ENCODE measurements at regions not wholly inside any gene's neighbourhood (a gene's known extent, or its start where the extent isn't known, plus 50 kb on each side); places are given as distances from the start of the nearest gene placed in this dataset.

DNA sequence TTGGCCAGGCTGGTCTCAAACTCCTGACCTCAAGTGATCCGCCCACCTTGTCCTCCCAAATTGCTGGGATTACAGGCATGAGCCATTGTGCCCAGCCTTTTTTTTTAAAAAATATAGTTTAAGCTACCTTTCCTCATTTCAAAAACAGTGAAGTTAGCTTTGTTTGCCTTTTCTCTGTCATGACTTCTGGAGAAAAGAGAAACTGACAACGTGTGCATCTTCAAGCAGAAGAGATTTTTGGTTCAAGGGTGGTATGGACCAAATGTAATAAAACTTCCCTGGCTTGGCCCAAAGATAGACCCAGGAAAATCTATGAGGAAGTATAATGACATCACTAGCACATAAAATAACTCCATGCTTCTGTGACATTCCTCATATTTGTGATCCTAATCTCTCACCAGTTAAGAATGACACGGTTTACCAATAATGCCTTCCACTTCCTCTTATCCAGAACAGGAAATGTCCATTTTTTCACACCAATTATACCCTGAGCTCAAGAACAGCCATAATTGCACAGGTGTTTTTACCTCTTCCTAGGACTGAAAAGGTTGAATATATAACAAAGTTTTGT lies 781.2 kb upstream of the NR2F2 start:
- TF ChIP-seq EZH2 (IDR thresholded peaks at IDR 0.05; ENCODE audit: low read length, missing control alignments): no peak
- TF ChIP-seq, protein P1, sequence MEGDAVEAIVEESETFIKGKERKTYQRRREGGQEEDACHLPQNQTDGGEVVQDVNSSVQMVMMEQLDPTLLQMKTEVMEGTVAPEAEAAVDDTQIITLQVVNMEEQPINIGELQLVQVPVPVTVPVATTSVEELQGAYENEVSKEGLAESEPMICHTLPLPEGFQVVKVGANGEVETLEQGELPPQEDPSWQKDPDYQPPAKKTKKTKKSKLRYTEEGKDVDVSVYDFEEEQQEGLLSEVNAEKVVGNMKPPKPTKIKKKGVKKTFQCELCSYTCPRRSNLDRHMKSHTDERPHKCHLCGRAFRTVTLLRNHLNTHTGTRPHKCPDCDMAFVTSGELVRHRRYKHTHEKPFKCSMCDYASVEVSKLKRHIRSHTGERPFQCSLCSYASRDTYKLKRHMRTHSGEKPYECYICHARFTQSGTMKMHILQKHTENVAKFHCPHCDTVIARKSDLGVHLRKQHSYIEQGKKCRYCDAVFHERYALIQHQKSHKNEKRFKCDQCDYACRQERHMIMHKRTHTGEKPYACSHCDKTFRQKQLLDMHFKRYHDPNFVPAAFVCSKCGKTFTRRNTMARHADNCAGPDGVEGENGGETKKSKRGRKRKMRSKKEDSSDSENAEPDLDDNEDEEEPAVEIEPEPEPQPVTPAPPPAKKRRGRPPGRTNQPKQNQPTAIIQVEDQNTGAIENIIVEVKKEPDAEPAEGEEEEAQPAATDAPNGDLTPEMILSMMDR (conservative IDR thresholded peaks at IDR 0.05 in 1 of 2, IDR thresholded peaks at IDR 0.05 in 1 of 2; ENCODE audit: low read depth in 1 of 2, low read length in 2 of 2): no peak
- no peak for DNase-seq (ENCODE audit: low read depth in 2 of 2)
- no peaks in the 10 kb centered on the region for H3K79me2 ChIP-seq (ENCODE audit: control insufficient read depth, insufficient read depth, low read length)
- no peak overlapping the region for H2AFZ ChIP-seq (ENCODE audit: low read length)
- no peaks in the 10 kb centered on the region for H3K9me3 ChIP-seq (ENCODE audit: control insufficient read depth, insufficient read depth, low read depth, low read length)
- H4K20me1 ChIP-seq (ENCODE audit: control insufficient read depth, extremely low read depth, insufficient read depth, low read length): no peaks in the 10 kb centered on the region
- H3K27ac ChIP-seq (ENCODE audit: insufficient read depth, low read length): no peak overlapping the region
- no peak overlapping the region for H3K9ac ChIP-seq (ENCODE audit: insufficient read depth, low read length)
- H3K4me2 ChIP-seq (ENCODE audit: extremely low read depth, insufficient read depth, low read length): no peak overlapping the region
- H3K4me1 ChIP-seq (ENCODE audit: control insufficient read depth, extremely low read depth, insufficient read depth, low read length): no peaks in the 10 kb centered on the region
- H3K27me3 ChIP-seq (ENCODE audit: control insufficient read depth, insufficient read depth, low read length): no peaks in the 10 kb centered on the region
- H3K4me3 ChIP-seq (replicated peaks in 1 of 4; ENCODE audit: control extremely low read depth in 1 of 4, insufficient read depth in 1 of 4, low read depth in 3 of 4, low read length in 4 of 4): no peak overlapping the region
- no peaks in the 10 kb centered on the region for H3K36me3 ChIP-seq (ENCODE audit: control insufficient read depth, insufficient read depth, low read length)

DNA sequence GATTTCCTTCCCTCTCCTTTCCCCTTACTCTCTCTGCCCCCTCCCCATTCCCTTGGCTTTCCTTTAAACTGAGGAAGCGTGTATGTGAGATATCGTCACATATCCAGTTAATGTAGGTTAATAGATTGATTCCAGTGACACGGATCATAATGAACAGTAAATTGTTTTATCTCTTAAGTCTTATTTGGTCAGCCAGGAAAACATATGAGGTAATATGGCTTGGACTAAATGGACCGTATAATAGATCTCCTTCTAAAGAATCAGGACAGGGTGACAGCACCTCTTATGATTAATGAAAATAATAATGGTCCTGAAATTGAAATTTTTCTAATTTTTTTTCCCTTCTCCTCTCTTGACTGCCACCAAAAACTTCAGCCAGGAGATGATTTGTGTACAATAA lies 779.8 kb upstream of the NR2F2 start:
- Histone ChIP-seq H3K9ac (ENCODE audit: insufficient read depth, low read length) (no peak overlapping the region), H3K4me1 (ENCODE audit: control insufficient read depth, extremely low read depth, insufficient read depth, low read length) (no peaks in the 10 kb centered on the region), H3K4me3 (replicated peaks in 1 of 4; ENCODE audit: control extremely low read depth in 1 of 4, insufficient read depth in 1 of 4, low read depth in 3 of 4, low read length in 4 of 4) (no peak overlapping the region), H3K4me2 (ENCODE audit: extremely low read depth, insufficient read depth, low read length) (no peak overlapping the region), H3K36me3 (ENCODE audit: control insufficient read depth, insufficient read depth, low read length) (no peaks in the 10 kb centered on the region), H2AFZ (ENCODE audit: low read length) (no peak overlapping the region), H3K79me2 (ENCODE audit: control insufficient read depth, insufficient read depth, low read length) (no peaks in the 10 kb centered on the region), H4K20me1 (ENCODE audit: control insufficient read depth, extremely low read depth, insufficient read depth, low read length) (no peaks in the 10 kb centered on the region), H3K9me3 (ENCODE audit: control insufficient read depth, insufficient read depth, low read depth, low read length) (no peaks in the 10 kb centered on the region), H3K27me3 (ENCODE audit: control insufficient read depth, insufficient read depth, low read length) (no peaks in the 10 kb centered on the region), H3K27ac (ENCODE audit: insufficient read depth, low read length) (no peak overlapping the region)
- TF ChIP-seq, protein P1 (conservative IDR thresholded peaks at IDR 0.05 in 1 of 2, IDR thresholded peaks at IDR 0.05 in 1 of 2; ENCODE audit: low read depth in 1 of 2, low read length in 2 of 2): no peak
- no peak for TF ChIP-seq EZH2 (IDR thresholded peaks at IDR 0.05; ENCODE audit: low read length, missing control alignments)
- DNase-seq (ENCODE audit: low read depth in 2 of 2): no peak

DNA sequence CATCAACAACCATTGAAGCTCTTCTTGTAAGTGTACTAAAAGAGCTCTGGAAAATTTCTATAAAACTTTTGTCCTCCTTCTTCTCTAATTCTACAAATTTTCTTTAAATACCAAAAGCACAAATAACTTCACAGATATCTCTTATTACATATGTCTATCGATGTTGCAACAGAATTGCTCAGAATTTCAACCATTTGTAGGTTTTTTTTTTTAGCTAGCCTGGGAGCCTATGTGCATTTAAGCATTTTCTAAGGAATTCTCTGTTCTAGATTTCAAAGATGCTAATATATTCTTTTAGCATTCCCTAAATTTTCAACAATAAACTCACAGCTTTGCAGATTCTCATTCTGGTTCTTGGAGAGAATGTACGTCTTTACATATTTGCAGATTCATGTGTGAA lies 774.3 kb upstream of the NR2F2 start:
- DNase-seq (ENCODE audit: low read depth in 2 of 2): peak; percentile 23 to 61
- TF ChIP-seq, protein P1 (conservative IDR thresholded peaks at IDR 0.05 in 1 of 2, IDR thresholded peaks at IDR 0.05 in 1 of 2; ENCODE audit: low read depth in 1 of 2, low read length in 2 of 2): no peak
- no peak for TF ChIP-seq EZH2 (IDR thresholded peaks at IDR 0.05; ENCODE audit: low read length, missing control alignments)
- Histone ChIP-seq H3K4me1 (ENCODE audit: control insufficient read depth, extremely low read depth, insufficient read depth, low read length) (peaks cover 11% of the 10 kb centered on the region), H2AFZ (ENCODE audit: low read length) (no peak overlapping the region), H4K20me1 (ENCODE audit: control insufficient read depth, extremely low read depth, insufficient read depth, low read length) (no peaks in the 10 kb centered on the region), H3K4me2 (ENCODE audit: extremely low read depth, insufficient read depth, low read length) (no peak overlapping the region), H3K27ac (ENCODE audit: insufficient read depth, low read length) (no peak overlapping the region), H3K9me3 (ENCODE audit: control insufficient read depth, insufficient read depth, low read depth, low read length) (no peaks in the 10 kb centered on the region), H3K27me3 (ENCODE audit: control insufficient read depth, insufficient read depth, low read length) (no peaks in the 10 kb centered on the region), H3K36me3 (ENCODE audit: control insufficient read depth, insufficient read depth, low read length) (no peaks in the 10 kb centered on the region), H3K79me2 (ENCODE audit: control insufficient read depth, insufficient read depth, low read length) (no peaks in the 10 kb centered on the region), H3K9ac (ENCODE audit: insufficient read depth, low read length) (no peak overlapping the region), H3K4me3 (replicated peaks in 1 of 4; ENCODE audit: control extremely low read depth in 1 of 4, insufficient read depth in 1 of 4, low read depth in 3 of 4, low read length in 4 of 4) (no peak overlapping the region)

Data from fibroblast of lung (primary cell).